ENCODE measurements at regions not wholly inside any gene's neighbourhood (a gene's known extent, or its start where the extent isn't known, plus 50 kb on each side); places are given as distances from the start of the nearest gene placed in this dataset.

GRCh38 chr3:24596626-24597025 is 102.0 kb upstream of the THRB start:
- Mint-ChIP-seq H3K9me3 (ENCODE audit: unreplicated experiment) (no peaks in the 10 kb centered on the region), H3K4me3 (ENCODE audit: unreplicated experiment) (no peak overlapping the region), H3K27ac (ENCODE audit: unreplicated experiment) (no peak overlapping the region), H3K4me1 (ENCODE audit: unreplicated experiment) (peaks cover 8% of the 10 kb centered on the region), H3K36me3 (ENCODE audit: unreplicated experiment) (no peaks in the 10 kb centered on the region), H3K27me3 (ENCODE audit: unreplicated experiment) (no peaks in the 10 kb centered on the region)
- no peak for DNase-seq (ENCODE audit: extremely low spot score, unreplicated experiment)
- TF ChIP-seq CTCF (IDR thresholded peaks at IDR 0.05), result no peak

GRCh38 chr3:24598695-24599470 is 104.2 kb upstream of the THRB start:
- Mint-ChIP-seq H3K9me3 (ENCODE audit: unreplicated experiment) (no peaks in the 10 kb centered on the region), H3K4me3 (ENCODE audit: unreplicated experiment) (no peak overlapping the region), H3K27ac (ENCODE audit: unreplicated experiment) (no peak overlapping the region), H3K4me1 (ENCODE audit: unreplicated experiment) (peaks cover 6% of the 10 kb centered on the region), H3K36me3 (ENCODE audit: unreplicated experiment) (no peaks in the 10 kb centered on the region), H3K27me3 (ENCODE audit: unreplicated experiment) (no peaks in the 10 kb centered on the region)
- no peak for TF ChIP-seq CTCF (IDR thresholded peaks at IDR 0.05)
- DNase-seq (ENCODE audit: extremely low spot score, unreplicated experiment), result no peak

GRCh38 chr3:24601066-24601939 is 106.7 kb upstream of the THRB start:
- no peak overlapping the region for H3K4me3 Mint-ChIP-seq (ENCODE audit: unreplicated experiment)
- no peaks in the 10 kb centered on the region for H3K27me3 Mint-ChIP-seq (ENCODE audit: unreplicated experiment)
- H3K4me1 Mint-ChIP-seq (ENCODE audit: unreplicated experiment), result peaks cover 6% of the 10 kb centered on the region
- H3K27ac Mint-ChIP-seq (ENCODE audit: unreplicated experiment), result no peak overlapping the region
- H3K9me3 Mint-ChIP-seq (ENCODE audit: unreplicated experiment), result no peaks in the 10 kb centered on the region
- H3K36me3 Mint-ChIP-seq (ENCODE audit: unreplicated experiment), result no peaks in the 10 kb centered on the region
- no peak for DNase-seq (ENCODE audit: extremely low spot score, unreplicated experiment)
- no peak for TF ChIP-seq CTCF (IDR thresholded peaks at IDR 0.05)

- Mint-ChIP-seq H3K36me3 (ENCODE audit: unreplicated experiment) (no peaks in the 10 kb centered on the region), H3K27ac (ENCODE audit: unreplicated experiment) (no peak overlapping the region), H3K27me3 (ENCODE audit: unreplicated experiment) (no peaks in the 10 kb centered on the region), H3K4me3 (ENCODE audit: unreplicated experiment) (no peak overlapping the region), H3K9me3 (ENCODE audit: unreplicated experiment) (no peaks in the 10 kb centered on the region), H3K4me1 (ENCODE audit: unreplicated experiment) (no peaks in the 10 kb centered on the region)
- no peak for TF ChIP-seq CTCF (IDR thresholded peaks at IDR 0.05)
- no peak for DNase-seq (ENCODE audit: extremely low spot score, unreplicated experiment)
Observed at GRCh38 chr3:24604215-24604614, 109.6 kb upstream of the THRB start.

- no peak for DNase-seq (ENCODE audit: extremely low spot score, unreplicated experiment)
- Mint-ChIP-seq H3K4me3 (ENCODE audit: unreplicated experiment) (no peak overlapping the region), H3K36me3 (ENCODE audit: unreplicated experiment) (no peaks in the 10 kb centered on the region)
Observed at GRCh38 chr3:24605511-24606028, 110.9 kb upstream of the THRB start.

More at GRCh38 chr3:24605511-24606028, 110.9 kb upstream of the THRB start:
- no peak for TF ChIP-seq CTCF (IDR thresholded peaks at IDR 0.05)
- Mint-ChIP-seq H3K9me3 (ENCODE audit: unreplicated experiment) (no peaks in the 10 kb centered on the region), H3K4me1 (ENCODE audit: unreplicated experiment) (no peaks in the 10 kb centered on the region), H3K27ac (ENCODE audit: unreplicated experiment) (no peak overlapping the region), H3K27me3 (ENCODE audit: unreplicated experiment) (no peaks in the 10 kb centered on the region)

All from osteocyte (in vitro differentiated cells).